IPS-18a (cell line): ENCODE measurements at regions not wholly inside any gene's neighbourhood (a gene's known extent, or its start where the extent isn't known, plus 50 kb on each side); places are given as distances from the start of the nearest gene placed in this dataset.

ENCODE experiments used
- H3K27ac ChIP-seq: one replicate; pipeline ENCODE4 v1.5.1; 2013; ENCODE audit warnings: low read length
- H3K27me3 ChIP-seq: one replicate; pipeline ENCODE4 v1.6.1; 2013; ENCODE audit warnings: mild to moderate bottlenecking, low read length; ENCODE audit not compliant: control insufficient read depth, insufficient read depth
- H3K36me3 ChIP-seq: one replicate; pipeline ENCODE4 v1.6.1; 2013; ENCODE audit warnings: low read depth, low read length; ENCODE audit not compliant: control insufficient read depth
- H3K4me1 ChIP-seq: one replicate; pipeline ENCODE4 v1.6.1; 2013; ENCODE audit warnings: low read depth, low read length; ENCODE audit not compliant: control insufficient read depth
- H3K4me3 ChIP-seq: one replicate; pipeline ENCODE4 v1.5.1; 2013; ENCODE audit warnings: low read length
- H3K9ac ChIP-seq: one replicate; pipeline ENCODE4 v1.6.1; 2013; ENCODE audit warnings: mild to moderate bottlenecking, low read length, moderate library complexity
- H3K9me3 ChIP-seq: one replicate; pipeline ENCODE4 v1.6.1; 2013; ENCODE audit warnings: low read depth, low read length; ENCODE audit not compliant: control insufficient read depth

GRCh38 chr2:14126846-14127245 is 505.7 kb upstream of the LRATD1 start:
- no peak overlapping the region for H3K27ac ChIP-seq
- no peaks in the 10 kb centered on the region for H3K27me3 ChIP-seq
- H3K36me3 ChIP-seq = no peaks in the 10 kb centered on the region
- no peaks in the 10 kb centered on the region for H3K4me1 ChIP-seq
- no peak overlapping the region for H3K9ac ChIP-seq
- H3K4me3 ChIP-seq = no peak overlapping the region
- H3K9me3 ChIP-seq = peaks cover 6% of the 10 kb centered on the region

GRCh38 chr2:14127765-14128164 is 504.8 kb upstream of the LRATD1 start:
- Histone ChIP-seq H3K9me3 (peaks cover 6% of the 10 kb centered on the region), H3K4me1 (no peaks in the 10 kb centered on the region), H3K27me3 (no peaks in the 10 kb centered on the region), H3K27ac (no peak overlapping the region), H3K4me3 (no peak overlapping the region), H3K36me3 (no peaks in the 10 kb centered on the region), H3K9ac (no peak overlapping the region)

- Histone ChIP-seq H3K9ac (no peak overlapping the region), H3K27me3 (no peaks in the 10 kb centered on the region), H3K4me3 (no peak overlapping the region), H3K36me3 (no peaks in the 10 kb centered on the region), H3K27ac (no peak overlapping the region), H3K4me1 (no peaks in the 10 kb centered on the region), H3K9me3 (peaks cover 6% of the 10 kb centered on the region)
These were observed 500.1 kb upstream of the LRATD1 start for GRCh38 chr2:14132386-14132785.

GRCh38 chr2:14134771-14135170 is 497.7 kb upstream of the LRATD1 start:
- Histone ChIP-seq H3K4me1 (no peaks in the 10 kb centered on the region), H3K9me3 (no peaks in the 10 kb centered on the region), H3K9ac (no peak overlapping the region), H3K27me3 (no peaks in the 10 kb centered on the region), H3K27ac (no peak overlapping the region), H3K4me3 (no peak overlapping the region), H3K36me3 (no peaks in the 10 kb centered on the region)

GRCh38 chr2:14136030-14136429 is 496.5 kb upstream of the LRATD1 start:
- Histone ChIP-seq H3K36me3 (no peaks in the 10 kb centered on the region), H3K4me3 (no peak overlapping the region), H3K27me3 (no peaks in the 10 kb centered on the region), H3K27ac (no peak overlapping the region), H3K9me3 (no peaks in the 10 kb centered on the region), H3K4me1 (peaks cover 8% of the 10 kb centered on the region), H3K9ac (no peak overlapping the region)

- Histone ChIP-seq H3K27ac (no peak overlapping the region), H3K4me1 (peaks cover 8% of the 10 kb centered on the region), H3K9ac (no peak overlapping the region), H3K9me3 (no peaks in the 10 kb centered on the region), H3K27me3 (no peaks in the 10 kb centered on the region), H3K4me3 (no peak overlapping the region), H3K36me3 (no peaks in the 10 kb centered on the region)
These were observed 494.9 kb upstream of the LRATD1 start for GRCh38 chr2:14137643-14138042.

- Histone ChIP-seq H3K4me3 (no peak overlapping the region), H3K9me3 (no peaks in the 10 kb centered on the region), H3K9ac (no peak overlapping the region), H3K36me3 (no peaks in the 10 kb centered on the region), H3K27ac (no peak overlapping the region), H3K4me1 (peaks cover 8% of the 10 kb centered on the region), H3K27me3 (no peaks in the 10 kb centered on the region)
These were observed 492.4 kb upstream of the LRATD1 start for GRCh38 chr2:14140009-14140550.

- Histone ChIP-seq H3K4me1 (peaks cover 8% of the 10 kb centered on the region), H3K27me3 (no peaks in the 10 kb centered on the region), H3K9ac (no peak overlapping the region), H3K9me3 (no peaks in the 10 kb centered on the region), H3K27ac (no peak overlapping the region), H3K4me3 (no peak overlapping the region), H3K36me3 (no peaks in the 10 kb centered on the region)
These were observed 489.1 kb upstream of the LRATD1 start for GRCh38 chr2:14143435-14143834.

- Histone ChIP-seq H3K9ac (no peak overlapping the region), H3K36me3 (no peaks in the 10 kb centered on the region), H3K4me1 (no peaks in the 10 kb centered on the region), H3K27ac (no peak overlapping the region), H3K27me3 (no peaks in the 10 kb centered on the region), H3K9me3 (no peaks in the 10 kb centered on the region), H3K4me3 (no peak overlapping the region)
These were observed 484.3 kb upstream of the LRATD1 start for GRCh38 chr2:14148216-14148615.

- Histone ChIP-seq H3K9me3 (no peaks in the 10 kb centered on the region), H3K4me1 (no peaks in the 10 kb centered on the region), H3K27me3 (no peaks in the 10 kb centered on the region), H3K36me3 (no peaks in the 10 kb centered on the region), H3K27ac (no peak overlapping the region), H3K4me3 (no peak overlapping the region), H3K9ac (no peak overlapping the region)
These were observed 474.7 kb upstream of the LRATD1 start for GRCh38 chr2:14157816-14158215.

GRCh38 chr2:14180333-14180732 is 452.2 kb upstream of the LRATD1 start:
- peaks cover 2% of the 10 kb centered on the region for H3K9me3 ChIP-seq

GRCh38 chr2:14182227-14182946 is 450.1 kb upstream of the LRATD1 start:
- H3K9ac ChIP-seq = no peak overlapping the region
- H3K4me1 ChIP-seq = no peaks in the 10 kb centered on the region
- H3K27ac ChIP-seq = no peak overlapping the region
- no peaks in the 10 kb centered on the region for H3K27me3 ChIP-seq
- H3K9me3 ChIP-seq = peaks cover 2% of the 10 kb centered on the region
- no peaks in the 10 kb centered on the region for H3K36me3 ChIP-seq
- H3K4me3 ChIP-seq = no peak overlapping the region

More at GRCh38 chr2:14180333-14180732, 452.2 kb upstream of the LRATD1 start:
- Histone ChIP-seq H3K36me3 (no peaks in the 10 kb centered on the region), H3K4me1 (no peaks in the 10 kb centered on the region), H3K27ac (no peak overlapping the region), H3K27me3 (no peaks in the 10 kb centered on the region), H3K9ac (no peak overlapping the region), H3K4me3 (no peak overlapping the region)
